ELR (cell line): ENCODE measurements at regions not wholly inside any gene's neighbourhood (a gene's known extent, or its start where the extent isn't known, plus 50 kb on each side); places are given as distances from the start of the nearest gene placed in this dataset.
"Not testable (repeated sequence)": the region's sequence is repeated elsewhere in the genome, so short reads cannot be mapped to it uniquely, and the experiment has no call there.

Experiments used
- DNase-seq: peaks from one replicate; pipeline ENCODE4 v3.0.0-alpha.2; 2015; ENCODE audit warnings: low read depth

DNA sequence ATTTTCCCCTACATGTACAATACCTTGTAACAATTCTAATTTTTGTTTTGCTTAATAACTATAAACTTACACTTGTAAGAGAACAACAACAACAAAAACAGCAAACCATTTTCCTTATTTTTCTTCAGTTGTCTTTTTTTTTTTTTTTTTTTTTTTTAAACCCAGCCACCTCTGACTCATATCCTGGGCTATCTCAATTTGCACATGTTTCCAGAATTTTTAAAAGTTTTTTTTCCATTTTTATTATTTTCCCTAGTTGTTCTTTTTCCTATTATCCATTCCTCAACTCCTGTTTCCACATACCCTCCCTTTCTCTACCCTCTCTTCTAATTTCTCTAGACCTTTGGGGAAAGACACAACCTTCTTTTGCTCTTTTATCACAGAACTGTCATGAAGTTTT is 112.5 kb downstream of the EFEMP1 start:
- DNase-seq, result peak; percentile 35

DNA sequence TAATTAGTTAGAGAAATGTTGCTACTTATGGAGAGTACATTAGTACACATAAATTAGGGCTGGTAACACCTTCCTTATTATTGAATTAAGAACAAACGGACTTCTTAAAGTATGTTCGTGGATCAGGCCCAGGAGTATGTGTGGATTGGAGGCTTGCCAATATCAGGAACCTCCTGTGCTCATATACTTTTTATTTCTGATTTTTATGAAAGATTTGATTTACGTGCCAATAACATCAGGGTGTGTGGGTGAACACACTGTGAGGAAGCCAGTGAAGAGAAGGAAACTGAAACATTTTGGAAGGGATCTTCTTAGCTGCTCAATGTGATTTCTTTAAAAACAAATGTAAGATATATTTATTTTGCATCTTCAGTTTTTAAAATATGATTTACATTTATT is 113.0 kb downstream of the EFEMP1 start:
- peak; percentile 13 for DNase-seq

DNA sequence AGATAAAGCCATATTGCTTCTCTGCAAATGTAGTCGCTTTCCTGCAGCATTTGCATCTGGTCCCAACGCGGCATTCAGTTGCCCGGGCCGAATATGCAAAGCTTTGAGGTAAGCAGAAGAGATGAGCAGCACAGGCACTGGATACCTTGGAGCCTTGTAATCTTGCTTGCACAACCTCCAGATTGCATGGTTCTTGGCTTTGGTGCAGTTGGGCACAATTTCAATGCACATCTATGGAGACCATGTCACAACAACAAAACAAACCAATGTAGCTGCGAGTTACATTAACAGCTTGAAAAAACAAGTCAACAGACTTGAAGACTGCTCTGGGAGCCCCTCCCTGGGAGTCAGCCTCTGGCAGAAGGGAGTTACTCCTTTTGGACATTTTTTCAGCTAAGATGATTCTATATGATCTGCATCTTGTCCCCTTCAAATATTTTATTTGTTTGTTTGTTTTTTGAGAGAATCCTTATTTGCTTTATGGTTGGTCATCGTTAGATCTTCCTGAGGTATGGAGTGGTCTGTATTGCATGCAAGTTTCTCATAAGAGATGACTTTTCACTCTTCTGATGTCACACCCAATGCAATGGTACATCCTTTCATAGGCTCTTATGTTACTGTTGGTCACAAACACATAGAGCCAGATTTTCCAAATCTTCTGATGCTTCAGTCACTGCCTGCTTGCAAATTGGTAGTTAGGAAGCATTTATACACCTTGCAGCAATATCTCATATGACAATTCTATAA is 113.5 kb downstream of the EFEMP1 start:
- DNase-seq, result no peak

DNA sequence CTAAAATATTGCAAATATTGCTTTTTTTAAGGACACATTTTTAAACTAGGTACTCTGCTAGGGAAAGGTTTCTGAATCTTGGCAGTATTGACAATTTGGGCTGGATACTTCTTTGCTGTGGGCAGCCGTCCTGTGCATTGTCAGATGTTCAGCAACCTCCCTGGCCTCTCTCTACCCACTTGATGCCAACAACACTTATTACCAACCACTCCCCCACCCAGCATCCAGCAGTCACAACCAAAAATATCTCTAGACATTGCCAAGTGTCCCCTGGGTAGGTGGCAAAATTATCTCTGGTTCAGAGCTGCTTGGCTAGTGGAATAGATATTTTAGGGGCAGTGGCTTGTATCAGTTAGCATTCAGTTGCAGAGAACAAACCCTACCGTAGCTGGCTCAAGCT is 114.3 kb upstream of the PNPT1 start:
- DNase-seq, result no peak

DNA sequence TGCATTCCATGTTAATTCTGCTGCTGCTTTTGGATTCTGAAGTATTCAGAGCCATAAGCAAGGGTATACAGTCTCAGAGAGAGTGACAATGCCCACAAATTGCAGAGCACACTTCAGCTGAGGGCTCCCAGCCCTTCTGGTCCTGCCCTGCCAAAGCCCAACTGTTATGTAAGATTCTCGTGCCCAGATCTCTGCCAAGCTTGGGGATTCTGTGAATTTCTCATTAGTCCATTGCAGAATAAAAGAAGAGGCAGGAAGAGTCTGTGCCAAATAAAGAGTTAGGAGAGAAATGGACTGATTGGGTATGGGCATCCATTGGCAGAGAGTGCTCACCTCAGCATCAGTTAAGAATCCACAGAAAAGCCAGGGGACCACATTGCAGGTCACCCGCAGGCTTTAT is 112.0 kb upstream of the PNPT1 start:
- no peak for DNase-seq

DNA sequence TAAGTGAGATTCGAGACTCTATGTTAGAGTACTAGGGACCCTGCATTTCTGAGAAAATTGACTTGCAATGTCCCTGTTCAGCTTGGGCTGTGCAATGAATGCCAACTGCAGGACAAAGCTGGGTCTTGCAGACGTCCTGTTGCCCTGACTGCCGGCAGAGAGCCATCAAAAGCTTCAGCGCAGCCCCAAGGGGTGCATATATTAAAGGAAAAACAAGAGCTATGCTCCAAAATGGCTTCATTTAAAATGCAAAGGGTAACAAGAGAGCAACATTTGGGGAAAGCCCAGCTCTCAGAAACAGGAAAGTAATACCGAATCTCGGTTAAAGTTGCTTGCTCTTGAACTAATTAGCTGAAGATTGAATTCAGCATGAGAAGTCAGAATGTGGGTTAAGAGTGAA is 110.9 kb upstream of the PNPT1 start:
- no peak for DNase-seq

DNA sequence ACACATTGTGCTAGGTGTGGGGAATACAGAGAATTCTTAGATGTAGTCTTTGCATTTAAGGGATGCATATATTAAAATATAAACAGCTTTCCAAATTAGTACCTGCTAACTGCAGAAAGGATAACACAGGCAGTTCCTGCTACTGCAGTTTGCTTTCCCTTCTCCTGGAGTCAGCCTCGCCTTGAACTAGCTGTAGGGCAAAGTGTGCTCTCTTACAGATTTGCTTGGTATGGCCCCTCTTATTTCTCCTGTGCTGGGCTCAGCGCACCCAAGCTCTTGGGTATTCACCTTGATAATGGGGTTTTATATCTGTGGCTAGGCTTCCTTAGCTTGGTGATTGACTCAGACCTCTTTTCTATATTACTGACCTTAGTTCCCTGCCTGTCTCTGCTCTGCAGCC is 108.4 kb upstream of the PNPT1 start:
- DNase-seq, result no peak

DNA sequence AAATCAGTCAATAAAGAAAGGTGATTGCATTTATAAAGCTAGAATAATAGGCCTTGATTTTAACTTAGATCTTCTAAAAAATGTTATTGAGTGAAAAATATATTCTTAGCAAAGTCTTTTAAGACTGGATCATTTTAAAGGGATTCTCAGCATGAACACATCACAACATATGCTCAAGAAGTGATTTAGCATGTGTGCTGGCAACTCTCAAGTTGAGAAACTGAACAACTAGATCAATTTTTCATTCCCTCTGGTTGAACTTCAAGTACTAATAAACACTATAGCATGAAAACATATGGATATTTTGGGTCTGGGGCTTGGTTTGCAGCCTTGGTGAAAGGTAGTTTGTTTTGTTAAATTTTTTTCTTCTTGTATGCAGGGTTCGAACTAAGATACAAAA is 107.8 kb upstream of the PNPT1 start:
- DNase-seq, result no peak

DNA sequence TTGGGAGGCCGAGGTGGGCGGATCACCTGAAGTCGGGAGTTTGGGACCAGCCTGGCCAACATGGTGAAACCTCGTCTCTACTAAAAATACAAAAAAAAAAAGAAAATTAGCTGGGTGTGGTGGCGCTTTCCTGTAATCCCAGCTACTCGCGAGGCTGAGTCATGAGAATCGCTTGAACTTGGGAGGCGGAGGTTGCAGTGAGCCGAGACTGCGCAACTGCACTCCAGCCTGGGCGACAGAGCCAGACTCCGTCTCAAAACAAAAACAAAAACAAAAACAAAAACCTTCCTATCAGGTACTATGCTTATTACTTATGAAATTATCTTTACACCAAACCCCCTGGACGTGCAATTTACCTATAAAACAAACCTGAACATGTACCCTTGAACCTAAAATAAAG is 106.0 kb upstream of the PNPT1 start:
- not testable (repeated sequence) for DNase-seq

DNA sequence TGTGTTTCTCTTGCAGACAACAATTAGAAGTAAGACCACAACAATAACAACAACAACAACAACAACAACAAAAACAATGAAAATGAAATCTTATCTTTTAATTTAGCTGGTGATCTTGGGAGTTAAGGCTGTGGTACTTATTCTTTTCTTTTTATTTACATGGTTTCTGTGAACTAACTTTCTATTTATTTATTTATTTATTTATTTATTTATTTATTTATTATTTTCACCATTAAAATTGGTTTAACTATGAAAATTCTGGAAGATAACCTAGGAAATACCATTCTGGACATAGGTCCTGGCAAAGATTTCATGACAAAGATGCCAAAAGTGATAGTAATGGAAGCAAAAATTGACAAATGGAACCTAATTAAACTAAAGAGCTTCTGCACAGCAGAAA is 102.5 kb upstream of the PNPT1 start:
- DNase-seq, result no peak

DNA sequence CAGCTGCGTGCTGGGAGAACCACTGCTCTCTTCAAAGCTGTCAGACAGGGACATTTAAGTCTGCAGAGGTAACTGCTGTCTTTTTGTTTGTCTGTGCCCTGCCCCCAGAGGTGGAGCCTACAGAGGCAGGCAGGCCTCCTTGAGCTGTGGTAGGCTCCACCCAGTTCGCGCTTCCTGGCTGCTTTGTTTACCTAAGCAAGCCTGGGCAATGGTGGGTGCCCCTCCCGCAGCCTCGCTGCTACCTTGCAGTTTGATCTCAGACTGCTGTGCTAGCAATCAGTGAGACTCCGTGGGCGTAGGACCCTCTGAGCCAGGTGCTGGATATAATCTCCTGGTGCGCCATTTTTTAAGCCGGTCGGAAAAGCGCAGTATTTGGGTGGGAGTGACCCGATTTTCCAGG is 100.0 kb upstream of the PNPT1 start:
- not testable (repeated sequence) for DNase-seq

DNA sequence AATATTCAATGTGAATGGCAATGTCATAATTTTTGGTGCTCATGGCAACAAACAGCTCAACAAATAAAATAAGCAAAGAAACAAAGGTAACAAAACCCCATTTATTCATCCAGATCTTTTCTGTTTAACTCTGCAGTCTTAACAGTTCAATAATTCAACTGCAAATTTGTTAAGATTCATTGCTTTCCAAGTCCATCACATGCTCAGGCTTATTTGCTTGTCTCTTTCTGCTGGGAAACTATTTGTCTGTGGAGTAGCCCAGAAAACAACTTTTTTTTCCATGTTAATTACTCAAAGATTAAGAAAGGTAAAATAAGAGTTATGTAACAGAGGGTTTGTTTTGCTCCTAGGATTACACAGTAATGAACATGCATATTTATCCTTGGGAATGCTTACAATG is 92.6 kb upstream of the PNPT1 start:
- DNase-seq, result no peak

DNA sequence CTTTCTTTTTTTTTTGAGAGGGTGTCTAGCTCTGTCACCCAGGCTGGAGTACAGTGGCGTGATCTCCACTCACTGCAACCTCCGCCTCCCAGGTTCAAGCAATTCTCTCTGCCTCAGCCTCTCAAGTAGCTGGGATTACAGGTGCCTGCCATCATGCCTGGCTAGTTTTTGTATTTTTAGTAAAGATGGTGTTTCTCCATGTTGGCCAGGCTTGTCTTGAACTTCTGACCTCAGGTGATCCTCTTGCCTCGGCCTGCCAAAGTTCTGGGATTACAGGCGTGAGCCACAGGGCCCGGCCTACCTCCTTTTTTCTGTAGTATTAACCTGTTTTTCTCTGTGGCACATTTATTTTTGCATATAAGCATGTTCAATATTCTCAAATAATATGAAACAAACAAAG is 90.1 kb upstream of the PNPT1 start:
- DNase-seq, result not testable (repeated sequence)

DNA sequence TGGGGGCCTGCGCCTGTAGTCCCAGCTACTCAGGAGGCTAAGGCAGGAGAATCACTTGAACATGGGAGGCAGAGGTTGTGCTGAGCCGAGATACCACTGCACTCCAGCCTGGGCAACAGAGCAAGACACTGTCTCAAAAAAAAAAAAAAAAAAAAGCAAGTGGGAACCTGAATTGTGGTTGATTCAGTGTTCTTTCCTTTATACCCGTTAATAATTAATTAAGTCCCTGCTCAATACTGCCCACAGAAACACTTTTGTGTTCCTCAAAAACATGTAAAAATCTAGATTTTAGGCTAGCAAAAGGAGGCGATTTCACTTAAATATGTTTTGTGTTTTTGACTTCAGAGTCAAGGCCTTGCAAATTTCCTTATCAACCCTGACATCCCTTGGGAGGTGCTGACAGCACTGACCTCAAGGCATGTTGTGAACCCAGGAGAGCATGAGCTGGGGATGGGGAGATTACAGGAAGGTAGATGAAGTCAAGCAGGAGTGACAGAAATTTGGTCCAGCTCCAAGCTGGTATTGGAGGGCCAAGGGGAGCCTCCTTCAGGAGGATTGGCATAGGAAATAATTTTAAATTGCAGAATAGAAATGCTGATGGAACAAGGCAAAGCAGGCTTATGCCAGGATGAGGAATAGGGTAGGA is 89.0 kb upstream of the PNPT1 start:
- no peak for DNase-seq

DNA sequence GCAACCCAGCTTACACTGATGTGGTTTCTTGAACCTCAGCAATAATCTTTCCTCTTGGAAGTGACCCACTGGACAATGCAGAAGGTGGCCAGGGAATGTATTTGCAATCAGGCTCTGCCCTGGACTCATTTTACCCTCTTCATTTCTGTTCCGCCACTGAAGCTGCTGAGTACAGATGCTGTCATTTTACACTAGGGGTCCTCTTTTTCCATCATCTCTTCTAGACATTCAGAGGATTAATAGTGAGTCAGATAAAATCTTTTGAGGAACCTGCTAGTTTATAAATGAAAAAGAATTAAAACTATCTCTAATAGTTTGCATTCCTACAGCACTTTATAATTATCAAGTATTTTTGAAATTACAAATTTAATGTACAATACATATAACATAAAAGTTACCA is 87.9 kb upstream of the PNPT1 start:
- DNase-seq, result peak; percentile 16

DNA sequence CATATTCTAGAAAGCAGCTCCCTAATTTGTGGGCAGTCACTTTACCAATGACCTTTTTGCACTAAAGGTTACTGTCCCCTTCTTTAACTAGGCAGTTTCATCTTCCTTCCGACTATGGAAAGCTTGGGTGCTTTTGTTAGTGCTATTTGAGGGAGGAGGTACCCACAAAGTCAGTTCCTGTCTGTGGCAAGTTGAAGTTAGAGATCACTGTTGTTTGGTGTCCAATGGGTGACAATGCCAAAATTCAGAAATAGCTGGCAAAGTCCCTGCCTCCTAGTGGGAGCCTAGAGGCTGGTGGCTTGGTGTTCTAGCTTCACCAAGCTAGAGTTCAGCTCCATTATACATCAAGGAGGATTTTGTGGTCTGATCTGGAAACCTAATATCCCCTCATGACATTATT is 87.1 kb upstream of the PNPT1 start:
- DNase-seq, result no peak

DNA sequence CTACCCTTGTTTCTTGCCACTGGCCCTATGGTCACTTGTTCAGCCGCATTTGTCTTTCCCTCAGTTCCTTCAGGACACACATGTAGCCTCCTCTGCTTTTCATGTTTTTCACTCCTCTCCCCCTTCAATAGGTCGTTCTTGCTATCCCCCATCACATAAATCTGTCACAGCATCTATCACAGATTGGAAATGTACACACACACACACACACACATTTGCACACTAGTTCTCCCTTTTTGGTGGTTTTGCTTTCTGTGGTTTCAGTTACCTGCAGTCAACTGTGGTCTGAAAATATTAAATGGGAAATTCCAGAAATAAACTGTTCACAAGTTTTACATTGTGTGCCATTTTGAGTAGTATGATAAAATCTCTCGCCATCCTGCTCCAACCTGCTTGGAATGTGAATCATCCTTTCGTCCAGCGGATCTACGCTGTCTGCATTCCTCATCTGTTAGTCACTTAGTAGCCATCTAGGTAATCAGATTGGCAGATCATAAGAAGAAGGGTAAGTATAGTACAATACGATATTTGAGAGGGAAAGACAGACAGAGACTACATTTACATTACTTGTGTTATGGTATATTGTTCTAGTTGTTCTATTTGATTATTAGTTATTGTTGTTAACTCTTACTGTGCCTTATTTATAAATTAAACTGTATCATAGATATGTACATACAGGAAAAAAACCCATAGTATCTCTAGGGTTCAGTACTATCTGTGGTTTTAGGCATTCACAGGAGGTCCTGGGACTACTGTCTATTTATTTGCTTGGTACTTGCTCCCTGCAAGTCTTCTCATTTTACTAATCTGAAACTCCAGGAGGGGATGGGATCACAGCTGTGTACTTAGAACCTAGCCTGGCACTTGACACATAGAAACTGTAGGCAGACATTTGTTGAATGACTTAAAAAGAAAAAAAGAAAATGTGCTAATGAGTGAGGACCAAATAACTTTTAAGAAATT is 86.1 kb upstream of the PNPT1 start:
- DNase-seq, result peak; percentile 98

DNA sequence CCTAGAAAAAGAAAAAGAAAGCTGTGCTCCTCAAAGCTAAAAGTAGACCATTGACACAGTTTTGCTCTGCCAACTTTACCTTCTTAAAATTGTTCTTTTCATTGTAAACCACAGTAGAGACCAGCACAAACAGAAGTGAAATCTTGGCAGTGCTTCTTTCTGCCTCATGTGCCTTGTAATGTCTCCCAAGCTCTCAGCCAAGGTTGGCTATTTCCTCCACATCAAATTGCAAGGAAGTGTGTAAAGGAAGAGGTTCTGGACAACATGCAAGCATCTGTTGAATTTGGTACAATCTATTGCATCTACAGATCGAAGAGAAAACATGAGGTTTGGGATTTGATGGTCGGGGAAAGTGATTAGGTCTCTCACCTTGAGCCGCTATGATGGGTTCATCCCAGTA is 83.3 kb upstream of the PNPT1 start:
- DNase-seq, result no peak

DNA sequence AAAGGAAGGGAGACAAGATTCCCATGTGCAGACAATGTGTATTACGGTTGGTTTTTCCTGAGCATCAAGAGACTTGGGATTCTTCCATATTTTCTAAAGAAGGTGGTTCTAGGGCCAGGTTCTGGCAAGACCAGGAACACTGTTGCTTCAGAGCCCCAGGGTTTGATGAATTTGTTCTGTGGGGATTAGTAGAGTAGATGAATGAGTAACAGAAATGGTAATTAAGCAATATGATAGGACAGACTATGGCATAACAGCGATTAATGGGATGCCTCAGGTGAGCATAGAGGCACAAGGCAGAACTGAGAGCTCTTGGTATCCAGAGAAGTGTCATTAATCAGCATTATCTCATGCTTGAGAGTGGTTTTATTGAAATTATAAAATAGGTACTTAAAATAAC is 82.8 kb upstream of the PNPT1 start:
- DNase-seq, result no peak

DNA sequence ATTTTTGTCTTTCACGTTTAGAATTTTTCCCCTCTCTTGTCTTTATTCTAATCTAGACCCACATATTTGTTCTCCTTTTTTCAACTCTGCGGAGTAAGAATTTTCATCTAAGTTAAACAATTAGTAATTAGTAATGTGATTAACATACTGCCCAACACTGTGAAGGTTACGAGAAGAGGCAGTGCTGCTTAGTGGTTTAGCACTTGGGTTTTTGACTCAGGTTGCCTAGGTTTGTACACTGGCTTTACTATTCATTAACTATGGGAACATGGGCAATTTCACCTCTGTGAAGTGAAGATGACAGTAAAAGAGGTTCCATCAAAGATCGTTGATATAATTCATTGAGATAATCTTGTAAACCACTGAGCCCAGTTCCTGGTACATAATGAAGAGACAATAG is 82.2 kb upstream of the PNPT1 start:
- DNase-seq, result no peak

DNA sequence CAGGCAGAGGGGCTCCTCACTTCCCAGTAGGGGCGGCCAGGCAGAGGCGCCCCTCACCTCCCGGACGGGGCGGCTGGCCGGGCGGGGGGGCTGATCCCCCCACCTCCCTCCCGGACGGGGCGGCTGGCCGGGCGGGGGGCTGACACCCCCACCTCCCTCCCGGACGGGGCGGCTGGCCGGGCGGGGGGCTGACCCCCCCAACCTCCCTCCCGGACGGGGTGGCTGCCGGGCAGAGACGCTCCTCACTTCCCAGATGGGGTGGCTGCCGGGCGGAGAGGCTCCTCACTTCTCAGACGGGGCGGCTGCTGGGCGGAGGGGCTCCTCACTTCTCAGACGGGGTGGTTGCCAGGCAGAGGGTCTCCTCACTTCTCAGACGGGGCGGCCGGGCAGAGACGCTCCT is 80.0 kb upstream of the PNPT1 start:
- DNase-seq, result not testable (repeated sequence)

DNA sequence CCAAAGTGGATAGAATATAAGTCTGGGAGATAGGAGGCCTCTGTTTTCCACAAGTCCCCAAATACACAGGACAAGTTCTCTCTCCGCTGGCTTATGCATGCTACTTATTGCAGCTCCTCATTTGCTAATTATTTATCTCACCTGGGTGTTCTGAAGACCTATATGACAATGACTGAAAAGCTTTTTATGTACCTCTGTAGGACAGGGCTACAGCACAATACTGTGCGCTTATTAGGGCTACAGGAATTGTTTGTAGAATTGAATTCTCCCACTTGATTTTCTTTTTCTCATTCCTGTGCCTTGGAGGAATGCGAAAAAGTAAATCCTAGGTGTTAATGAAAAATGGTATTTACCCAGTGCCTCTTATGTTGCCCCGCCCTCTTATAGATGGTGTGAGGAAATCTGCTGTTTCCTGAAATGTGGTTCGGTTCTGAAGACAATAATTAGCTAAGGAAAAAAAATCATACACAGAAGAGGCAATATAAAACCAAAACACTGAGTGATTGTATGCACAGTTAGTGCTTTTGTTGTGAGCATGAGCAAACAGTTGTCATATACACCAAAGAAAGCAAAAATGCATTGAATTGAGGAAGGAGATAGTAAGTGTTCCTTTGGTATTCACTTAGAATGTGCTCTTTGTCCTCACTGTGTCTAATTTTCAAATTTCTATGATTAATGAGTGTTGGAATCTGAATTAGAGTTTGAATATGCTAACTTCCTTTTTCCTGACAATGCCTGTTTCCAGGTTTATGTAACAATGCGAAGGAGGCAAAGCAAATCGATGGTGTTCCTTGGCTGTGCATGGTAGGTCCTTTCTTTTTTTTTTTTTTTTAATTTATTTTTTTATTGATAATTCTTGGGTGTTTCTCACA is 78.7 kb upstream of the PNPT1 start:
- DNase-seq, result no peak
